ENCODE measurements at regions not wholly inside any gene's neighbourhood (a gene's known extent, or its start where the extent isn't known, plus 50 kb on each side); places are given as distances from the start of the nearest gene placed in this dataset.

- TF ChIP-seq CTCF (optimal IDR thresholded peaks at IDR 0.05 in 1 of 3, IDR thresholded peaks at IDR 0.05 in 1 of 3, conservative IDR thresholded peaks at IDR 0.05 in 1 of 3; ENCODE audit: extremely low read depth in 1 of 3, insufficient read depth in 2 of 3, low read length in 3 of 3) (no peak), EZH2 (IDR thresholded peaks at IDR 0.05; ENCODE audit: low read length) (no peak)
Measured at GRCh38 chr5:148937830-148938521, 111.6 kb downstream of the ADRB2 start.
